LNCaP clone FGC (cell line): ENCODE measurements at regions not wholly inside any gene's neighbourhood (a gene's known extent, or its start where the extent isn't known, plus 50 kb on each side); places are given as distances from the start of the nearest gene placed in this dataset.

ENCODE experiments used
- DNase-seq: peaks from one replicate; pipeline ENCODE4 v3.0.0-alpha.2; 2011; ENCODE audit warnings: low read depth
- H3K4me3 ChIP-seq: 2 replicates; pipeline ENCODE4 v1.5.1; 2011; ENCODE audit warnings: mild to moderate bottlenecking, low read depth, low read length, control low read depth
- TF ChIP-seq, protein P1 (sequence below): IDR thresholded peaks from 2 replicates; pipeline ENCODE4 v1.5.1; 2012; ENCODE audit warnings: mild to moderate bottlenecking; ENCODE audit not compliant: control insufficient read depth, insufficient read depth; ENCODE audit errors: extremely low read depth

DNA sequence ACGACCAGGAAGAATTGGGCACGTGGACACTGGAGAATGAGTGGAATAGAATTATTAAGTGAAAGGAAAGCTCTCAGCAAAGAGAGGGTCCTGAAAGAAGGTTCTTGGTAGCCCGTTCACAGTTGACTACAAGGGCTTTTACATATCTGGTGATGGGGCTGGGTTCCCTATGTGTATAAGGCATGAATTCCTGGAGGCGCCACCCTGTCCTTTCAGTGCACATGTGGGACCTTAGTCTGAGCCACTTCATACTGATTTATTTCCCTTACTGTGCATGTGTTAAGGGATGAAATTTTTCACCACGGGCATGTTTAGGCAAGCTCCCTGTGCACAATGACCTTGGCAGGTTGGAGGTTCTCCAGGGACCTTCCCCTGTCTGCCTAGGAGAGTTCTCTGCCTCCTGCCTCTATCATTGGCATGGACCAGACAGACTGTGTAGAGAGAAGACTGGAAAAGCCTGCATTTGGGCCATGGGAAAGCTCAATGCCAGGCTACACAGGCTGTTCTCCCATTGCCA is 145.9 kb upstream of the ITGB1 start:
- H3K4me3 ChIP-seq: no peak overlapping the region
- no peak for DNase-seq
- TF ChIP-seq, protein P1, sequence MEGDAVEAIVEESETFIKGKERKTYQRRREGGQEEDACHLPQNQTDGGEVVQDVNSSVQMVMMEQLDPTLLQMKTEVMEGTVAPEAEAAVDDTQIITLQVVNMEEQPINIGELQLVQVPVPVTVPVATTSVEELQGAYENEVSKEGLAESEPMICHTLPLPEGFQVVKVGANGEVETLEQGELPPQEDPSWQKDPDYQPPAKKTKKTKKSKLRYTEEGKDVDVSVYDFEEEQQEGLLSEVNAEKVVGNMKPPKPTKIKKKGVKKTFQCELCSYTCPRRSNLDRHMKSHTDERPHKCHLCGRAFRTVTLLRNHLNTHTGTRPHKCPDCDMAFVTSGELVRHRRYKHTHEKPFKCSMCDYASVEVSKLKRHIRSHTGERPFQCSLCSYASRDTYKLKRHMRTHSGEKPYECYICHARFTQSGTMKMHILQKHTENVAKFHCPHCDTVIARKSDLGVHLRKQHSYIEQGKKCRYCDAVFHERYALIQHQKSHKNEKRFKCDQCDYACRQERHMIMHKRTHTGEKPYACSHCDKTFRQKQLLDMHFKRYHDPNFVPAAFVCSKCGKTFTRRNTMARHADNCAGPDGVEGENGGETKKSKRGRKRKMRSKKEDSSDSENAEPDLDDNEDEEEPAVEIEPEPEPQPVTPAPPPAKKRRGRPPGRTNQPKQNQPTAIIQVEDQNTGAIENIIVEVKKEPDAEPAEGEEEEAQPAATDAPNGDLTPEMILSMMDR: no peak

DNA sequence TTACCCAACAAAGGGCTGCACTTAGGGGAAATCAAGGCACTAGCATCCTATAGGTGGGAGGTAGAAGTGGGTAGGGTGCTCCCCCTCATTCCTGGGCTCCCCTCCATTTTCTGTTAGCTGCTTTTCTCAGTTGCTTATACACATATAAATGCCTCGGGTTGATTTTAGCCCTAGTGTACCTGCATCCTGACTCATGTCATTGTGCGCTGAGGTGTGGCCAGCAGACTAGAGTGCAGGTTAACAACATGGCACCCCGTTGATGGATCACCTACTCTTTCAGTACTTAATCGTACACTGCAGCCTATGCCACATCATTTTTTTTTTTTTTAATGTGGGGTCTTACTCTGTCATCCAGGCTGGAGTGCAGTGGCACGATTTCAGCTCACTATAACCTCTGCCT is 144.0 kb upstream of the ITGB1 start:
- no peak overlapping the region for H3K4me3 ChIP-seq
- TF ChIP-seq, protein P1: no peak
- no peak for DNase-seq

DNA sequence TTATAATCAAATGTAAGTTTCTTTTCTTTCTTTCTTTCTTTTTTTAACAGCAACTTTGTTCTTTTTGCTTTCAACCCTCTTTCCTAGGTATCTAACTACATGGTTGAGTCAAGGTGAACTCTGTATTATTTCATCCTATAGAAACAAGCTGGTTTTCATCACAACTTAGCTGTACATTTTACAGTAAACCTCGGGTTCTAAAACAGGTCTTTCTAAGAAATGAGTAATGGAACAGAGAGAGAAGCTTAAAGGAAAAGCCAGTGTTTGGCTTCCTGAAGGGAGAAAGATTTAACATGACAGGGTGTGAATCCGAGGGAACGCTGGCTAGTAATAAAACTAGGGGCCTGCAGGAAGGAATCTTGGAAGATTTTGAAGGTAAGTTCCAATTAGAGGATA is 143.4 kb upstream of the ITGB1 start:
- no peak for DNase-seq
- TF ChIP-seq, protein P1: no peak
- H3K4me3 ChIP-seq: no peak overlapping the region

DNA sequence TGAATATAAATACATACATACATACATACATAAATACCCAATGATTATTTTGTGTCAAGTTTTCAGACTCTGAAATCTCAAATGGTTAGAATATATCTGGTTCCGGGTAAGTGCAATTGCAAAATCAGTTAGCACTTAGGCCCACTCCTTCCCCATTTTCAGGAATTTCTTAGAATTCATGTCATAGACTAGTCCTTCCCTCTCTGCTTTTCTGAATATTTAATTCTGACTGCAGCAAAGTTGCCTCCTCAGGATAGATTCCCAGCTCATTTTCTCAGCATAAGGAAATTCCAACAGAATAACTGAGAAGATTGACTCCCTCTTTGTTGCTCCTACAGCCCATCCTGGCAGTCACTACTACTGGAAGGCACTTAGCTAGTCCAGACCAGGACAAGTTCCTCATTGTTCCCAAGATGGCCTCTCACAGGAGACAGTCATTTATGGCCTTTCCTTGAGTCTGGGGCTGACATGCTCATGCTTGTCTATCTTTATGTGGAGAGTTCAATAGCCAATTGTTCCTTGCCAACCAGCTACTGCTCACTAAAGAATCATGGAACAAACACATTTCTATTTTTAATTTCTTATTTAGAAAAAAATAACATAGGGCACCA is 142.9 kb upstream of the ITGB1 start:
- no peak overlapping the region for H3K4me3 ChIP-seq
- DNase-seq: no peak
- TF ChIP-seq, protein P1: no peak

DNA sequence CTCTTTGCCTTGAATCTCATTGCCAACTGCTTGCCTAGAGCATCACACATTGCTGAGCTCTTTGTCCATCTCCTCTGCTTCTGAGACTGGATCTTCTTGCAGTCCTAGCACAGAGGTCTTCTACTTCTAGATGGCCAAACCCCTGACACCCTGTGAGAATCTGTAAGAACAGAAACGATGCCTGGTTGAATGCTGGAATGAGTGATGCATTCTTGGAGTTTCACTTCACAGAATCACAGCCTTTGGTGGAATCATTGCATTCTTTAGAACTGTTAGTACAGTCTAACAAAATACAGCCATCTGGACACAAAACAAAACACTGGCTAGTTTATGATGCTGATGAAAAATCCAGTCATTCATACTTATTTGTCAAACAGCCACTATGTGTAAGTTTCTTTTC is 141.7 kb upstream of the ITGB1 start:
- TF ChIP-seq, protein P1: no peak
- no peak overlapping the region for H3K4me3 ChIP-seq
- DNase-seq: no peak

DNA sequence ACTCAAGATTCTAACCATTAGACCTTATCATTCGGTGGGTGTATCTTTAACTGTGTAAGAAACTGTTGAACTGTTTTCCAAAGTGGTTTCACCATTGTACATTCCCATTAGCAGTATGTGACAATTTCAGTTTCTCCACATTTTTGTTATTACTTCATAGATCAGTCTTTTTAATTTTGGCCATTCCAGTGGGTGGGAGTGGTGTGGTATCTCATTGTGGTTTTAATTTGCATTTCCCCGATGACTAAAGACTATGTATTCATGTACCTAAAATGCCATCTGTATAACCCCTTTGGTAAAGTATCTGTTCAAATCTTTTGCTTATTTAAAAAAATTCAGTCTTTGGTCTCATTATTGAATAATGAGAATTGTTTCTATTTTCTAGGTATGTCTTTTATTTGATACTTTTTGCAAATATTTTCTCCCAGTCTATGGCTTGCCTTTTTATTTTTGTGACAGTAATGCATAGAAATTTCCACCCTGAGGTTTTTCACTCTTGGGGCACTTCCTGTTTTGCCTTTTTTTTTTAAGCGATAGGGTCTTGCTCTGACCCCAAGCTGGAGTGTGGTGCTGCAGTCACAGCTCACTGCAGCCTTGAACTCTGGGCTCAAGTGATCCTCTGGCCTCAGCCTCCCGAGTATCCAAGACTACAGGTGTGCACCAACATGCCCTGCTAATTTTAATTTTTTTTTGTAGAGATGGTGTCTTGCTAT is 141.1 kb upstream of the ITGB1 start:
- no peak for DNase-seq
- no peak overlapping the region for H3K4me3 ChIP-seq
- TF ChIP-seq, protein P1: no peak
